LNCAP (cell line): ENCODE measurements at regions not wholly inside any gene's neighbourhood (a gene's known extent, or its start where the extent isn't known, plus 50 kb on each side); places are given as distances from the start of the nearest gene placed in this dataset.

ENCODE experiments used
- CTCF ChIP-seq: fragments of 450-650 bp; IDR thresholded peaks from 2 replicates; pipeline ENCODE4 v1.5.1; 2017; ENCODE audit warnings: mild to moderate bottlenecking

GRCh38 chrX:39731330-39731667 is 366.5 kb downstream of the BCOR start:
- TF ChIP-seq CTCF = no peak

- no peak for TF ChIP-seq CTCF
These were observed 366.0 kb downstream of the BCOR start for GRCh38 chrX:39731735-39732134.

- TF ChIP-seq CTCF = no peak
These were observed 364.0 kb downstream of the BCOR start for GRCh38 chrX:39733745-39734144.

GRCh38 chrX:39734174-39734776 is 363.5 kb downstream of the BCOR start:
- TF ChIP-seq CTCF = no peak

- no peak for TF ChIP-seq CTCF
These were observed 361.2 kb downstream of the BCOR start for GRCh38 chrX:39736216-39737211.

- TF ChIP-seq CTCF = no peak
These were observed 358.2 kb downstream of the BCOR start for GRCh38 chrX:39739585-39739984.

GRCh38 chrX:39740078-39740477 is 357.7 kb downstream of the BCOR start:
- TF ChIP-seq CTCF = no peak
